HG03139 (cell line): ENCODE measurements at regions not wholly inside any gene's neighbourhood (a gene's known extent, or its start where the extent isn't known, plus 50 kb on each side); places are given as distances from the start of the nearest gene placed in this dataset.
"Not testable (repeated sequence)": the region's sequence is repeated elsewhere in the genome, so short reads cannot be mapped to it uniquely, and the experiment has no call there.

ENCODE experiments used
- ATAC-seq: cut with Tn5 transposase; IDR thresholded peaks from one replicate; pipeline ENCODE4 v1.9.1; 2021; ENCODE audit not compliant: unreplicated experiment

GRCh38 chr3:193922034-193922774 is 213.7 kb upstream of the HES1 start:
- ATAC-seq = no peak

GRCh38 chr3:193923958-193924357 is 212.0 kb upstream of the HES1 start:
- not testable (repeated sequence) for ATAC-seq

GRCh38 chr3:193926071-193926470 is 209.9 kb upstream of the HES1 start:
- not testable (repeated sequence) for ATAC-seq

GRCh38 chr3:193927413-193928206 is 208.3 kb upstream of the HES1 start:
- not testable (repeated sequence) for ATAC-seq

GRCh38 chr3:193928354-193929209 is 207.4 kb upstream of the HES1 start:
- ATAC-seq = no peak

GRCh38 chr3:193929373-193929772 is 206.6 kb upstream of the HES1 start:
- no peak for ATAC-seq

GRCh38 chr3:193929921-193930646 is 205.9 kb upstream of the HES1 start:
- ATAC-seq = no peak

- no peak for ATAC-seq
Measured at GRCh38 chr3:193932136-193932535, 203.8 kb upstream of the HES1 start.

GRCh38 chr3:193932576-193932975 is 203.4 kb upstream of the HES1 start:
- ATAC-seq = no peak

GRCh38 chr3:193933451-193933850 is 202.5 kb upstream of the HES1 start:
- no peak for ATAC-seq

GRCh38 chr3:193935916-193936315 is 200.0 kb upstream of the HES1 start:
- ATAC-seq = no peak

- ATAC-seq = no peak
Measured at GRCh38 chr3:193938613-193939012, 197.3 kb upstream of the HES1 start.

GRCh38 chr3:193939527-193939926 is 196.4 kb upstream of the HES1 start:
- ATAC-seq = no peak

GRCh38 chr3:193940526-193940925 is 195.4 kb upstream of the HES1 start:
- ATAC-seq = no peak

- ATAC-seq = no peak
Measured at GRCh38 chr3:193941486-193941885, 194.5 kb upstream of the HES1 start.

- no peak for ATAC-seq
Measured at GRCh38 chr3:193942516-193943055, 193.4 kb upstream of the HES1 start.

GRCh38 chr3:193943200-193943599 is 192.7 kb upstream of the HES1 start:
- no peak for ATAC-seq

- no peak for ATAC-seq
Measured at GRCh38 chr3:193943851-193944517, 192.0 kb upstream of the HES1 start.

GRCh38 chr3:193944518-193944884 is 191.4 kb upstream of the HES1 start:
- no peak for ATAC-seq

GRCh38 chr3:193945143-193945542 is 190.8 kb upstream of the HES1 start:
- no peak for ATAC-seq
